ENCODE measurements at regions not wholly inside any gene's neighbourhood (a gene's known extent, or its start where the extent isn't known, plus 50 kb on each side); places are given as distances from the start of the nearest gene placed in this dataset.

GRCh38 chr6:142545147-142545546 lies 243.3 kb downstream of the ADGRG6 start:
- Histone ChIP-seq H3K4me1 (ENCODE audit: control insufficient read depth in 1 of 2, insufficient read depth in 1 of 2, low read depth in 1 of 2, low read length in 1 of 2) (no peaks in the 10 kb centered on the region), H3K27me3 (no peaks in the 10 kb centered on the region), H3K4me3 (ENCODE audit: low read depth in 1 of 2, low read length in 1 of 2) (no peak overlapping the region), H3K36me3 (no peaks in the 10 kb centered on the region), H3K9me3 (no peaks in the 10 kb centered on the region), H3K27ac (no peak overlapping the region)
- TF ChIP-seq, protein P1, sequence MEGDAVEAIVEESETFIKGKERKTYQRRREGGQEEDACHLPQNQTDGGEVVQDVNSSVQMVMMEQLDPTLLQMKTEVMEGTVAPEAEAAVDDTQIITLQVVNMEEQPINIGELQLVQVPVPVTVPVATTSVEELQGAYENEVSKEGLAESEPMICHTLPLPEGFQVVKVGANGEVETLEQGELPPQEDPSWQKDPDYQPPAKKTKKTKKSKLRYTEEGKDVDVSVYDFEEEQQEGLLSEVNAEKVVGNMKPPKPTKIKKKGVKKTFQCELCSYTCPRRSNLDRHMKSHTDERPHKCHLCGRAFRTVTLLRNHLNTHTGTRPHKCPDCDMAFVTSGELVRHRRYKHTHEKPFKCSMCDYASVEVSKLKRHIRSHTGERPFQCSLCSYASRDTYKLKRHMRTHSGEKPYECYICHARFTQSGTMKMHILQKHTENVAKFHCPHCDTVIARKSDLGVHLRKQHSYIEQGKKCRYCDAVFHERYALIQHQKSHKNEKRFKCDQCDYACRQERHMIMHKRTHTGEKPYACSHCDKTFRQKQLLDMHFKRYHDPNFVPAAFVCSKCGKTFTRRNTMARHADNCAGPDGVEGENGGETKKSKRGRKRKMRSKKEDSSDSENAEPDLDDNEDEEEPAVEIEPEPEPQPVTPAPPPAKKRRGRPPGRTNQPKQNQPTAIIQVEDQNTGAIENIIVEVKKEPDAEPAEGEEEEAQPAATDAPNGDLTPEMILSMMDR (IDR thresholded peaks at IDR 0.05) = no peak

- TF ChIP-seq, protein P1 (IDR thresholded peaks at IDR 0.05) = no peak
- Histone ChIP-seq H3K36me3 (no peaks in the 10 kb centered on the region), H3K4me3 (ENCODE audit: low read depth in 1 of 2, low read length in 1 of 2) (no peak overlapping the region), H3K4me1 (ENCODE audit: control insufficient read depth in 1 of 2, insufficient read depth in 1 of 2, low read depth in 1 of 2, low read length in 1 of 2) (no peaks in the 10 kb centered on the region), H3K27me3 (no peaks in the 10 kb centered on the region), H3K27ac (no peak overlapping the region), H3K9me3 (no peaks in the 10 kb centered on the region)
Measured at GRCh38 chr6:142548566-142548965, 246.8 kb downstream of the ADGRG6 start.

DNA sequence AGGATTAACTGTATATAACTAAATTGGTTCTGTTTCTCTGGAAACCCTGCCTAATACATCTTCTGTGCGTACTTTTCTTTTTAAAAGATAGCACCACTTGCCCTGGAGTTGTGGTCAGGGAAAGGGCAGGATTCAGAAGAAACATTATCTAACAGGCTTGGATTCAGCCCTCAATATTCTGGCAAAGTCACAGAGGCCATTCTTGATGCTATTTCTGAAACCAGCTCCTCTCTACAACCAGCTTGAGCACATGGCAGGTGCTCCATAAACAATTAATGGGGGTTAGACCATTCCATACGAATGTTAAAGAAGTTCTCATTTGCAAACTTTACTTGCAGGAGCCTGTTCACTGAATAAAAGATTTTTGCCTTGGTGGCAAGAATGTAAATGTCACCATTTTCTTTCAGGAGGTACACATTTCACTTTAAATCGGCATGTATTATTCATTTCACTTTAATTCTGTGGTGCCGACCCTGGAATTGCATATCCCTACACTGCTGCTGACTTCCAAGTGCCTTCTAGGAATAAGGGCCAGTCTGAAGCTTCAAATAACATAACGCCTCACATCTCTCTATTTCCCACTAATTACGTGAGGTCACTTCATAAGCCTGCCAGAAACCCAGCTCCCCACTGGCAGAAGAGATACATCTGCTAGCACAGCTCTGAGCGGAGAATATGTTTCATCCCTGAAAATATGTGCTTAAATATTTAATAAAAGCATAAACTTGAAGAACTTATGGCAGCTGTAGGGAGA lies 248.7 kb downstream of the ADGRG6 start:
- Histone ChIP-seq H3K27ac (no peak overlapping the region), H3K9me3 (no peaks in the 10 kb centered on the region), H3K36me3 (no peaks in the 10 kb centered on the region), H3K4me1 (ENCODE audit: control insufficient read depth in 1 of 2, insufficient read depth in 1 of 2, low read depth in 1 of 2, low read length in 1 of 2) (no peaks in the 10 kb centered on the region), H3K4me3 (ENCODE audit: low read depth in 1 of 2, low read length in 1 of 2) (no peak overlapping the region), H3K27me3 (no peaks in the 10 kb centered on the region)
- TF ChIP-seq, protein P1 (IDR thresholded peaks at IDR 0.05) = no peak

- H3K27ac ChIP-seq = no peak overlapping the region
- H3K9me3 ChIP-seq = no peaks in the 10 kb centered on the region
- no peaks in the 10 kb centered on the region for H3K36me3 ChIP-seq
- no peak overlapping the region for H3K4me3 ChIP-seq (ENCODE audit: low read depth in 1 of 2, low read length in 1 of 2)
- H3K4me1 ChIP-seq (ENCODE audit: control insufficient read depth in 1 of 2, insufficient read depth in 1 of 2, low read depth in 1 of 2, low read length in 1 of 2) = no peaks in the 10 kb centered on the region
- TF ChIP-seq, protein P1 (IDR thresholded peaks at IDR 0.05) = no peak
- no peaks in the 10 kb centered on the region for H3K27me3 ChIP-seq
Measured at GRCh38 chr6:142551274-142551811, 249.5 kb downstream of the ADGRG6 start.

GRCh38 chr6:142558786-142559185 lies 257.0 kb downstream of the ADGRG6 start:
- Histone ChIP-seq H3K4me3 (ENCODE audit: low read depth in 1 of 2, low read length in 1 of 2) (no peak overlapping the region), H3K4me1 (ENCODE audit: control insufficient read depth in 1 of 2, insufficient read depth in 1 of 2, low read depth in 1 of 2, low read length in 1 of 2) (no peaks in the 10 kb centered on the region), H3K9me3 (no peaks in the 10 kb centered on the region), H3K27me3 (no peaks in the 10 kb centered on the region), H3K27ac (no peak overlapping the region), H3K36me3 (no peaks in the 10 kb centered on the region)
- TF ChIP-seq, protein P1 (IDR thresholded peaks at IDR 0.05) = no peak
